ENCODE measurements at regions not wholly inside any gene's neighbourhood (a gene's known extent, or its start where the extent isn't known, plus 50 kb on each side); places are given as distances from the start of the nearest gene placed in this dataset.

DNA sequence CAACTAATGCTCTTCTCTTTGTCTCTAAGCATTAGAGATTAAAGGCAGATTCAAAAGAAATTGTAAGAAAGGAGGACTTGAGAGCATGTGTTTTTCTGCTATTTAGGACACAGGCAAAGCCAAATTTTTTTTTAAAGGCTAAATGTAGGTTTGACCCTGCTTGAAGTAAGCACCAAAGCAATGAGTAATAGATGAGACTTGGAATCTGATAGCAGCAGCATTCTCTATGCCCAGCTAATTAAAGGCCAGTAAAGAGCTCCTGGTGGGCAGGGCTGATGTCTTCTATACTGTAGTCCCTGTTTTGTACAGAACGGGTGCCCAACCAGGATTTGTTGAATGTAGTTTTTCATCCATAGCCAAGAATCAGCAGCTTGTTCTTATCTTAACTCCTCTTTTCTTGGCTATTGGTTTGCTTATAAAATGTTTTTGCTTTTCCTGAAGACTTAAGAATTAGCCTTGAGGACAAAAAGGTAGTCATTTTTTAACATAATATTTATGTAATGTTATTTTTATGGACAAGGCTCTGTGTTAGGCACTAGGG is 179.6 kb downstream of the LMO4 start:
- Histone ChIP-seq H3K4me1 (no peaks in the 10 kb centered on the region), H3K9me3 (no peaks in the 10 kb centered on the region), H3K36me3 (no peaks in the 10 kb centered on the region), H3K4me3 (no peak overlapping the region), H3K27me3 (no peaks in the 10 kb centered on the region), H3K27ac (no peak overlapping the region)
- DNase-seq (ENCODE audit: low spot score in 2 of 2), result no peak
- TF ChIP-seq EP300 (IDR thresholded peaks at IDR 0.05), result no peak
- TF ChIP-seq POLR2A (IDR thresholded peaks at IDR 0.05), result no peak
- WGBS, 2 donors, result 26 to 50% methylated on average over 1 of the region's 1 CpG

DNA sequence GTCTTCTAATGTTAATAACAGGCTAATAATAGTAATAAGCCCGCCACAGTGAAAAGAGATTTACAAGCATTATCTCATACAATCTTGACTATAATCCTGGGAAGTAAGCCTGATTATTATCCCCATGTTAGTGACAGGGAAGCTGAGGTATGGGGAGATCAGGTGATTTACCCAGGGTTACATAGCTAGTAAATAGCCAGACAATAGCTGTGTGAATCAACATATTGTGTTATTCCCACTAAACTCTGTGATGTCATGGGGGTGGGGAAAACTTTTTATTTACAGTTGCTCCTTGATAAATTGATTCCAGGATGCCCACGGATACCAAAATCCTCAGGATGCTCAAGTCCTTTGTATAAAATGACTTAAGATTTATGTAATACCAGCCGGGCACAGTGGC is 181.9 kb downstream of the LMO4 start:
- Histone ChIP-seq H3K27ac (no peak overlapping the region), H3K27me3 (no peaks in the 10 kb centered on the region), H3K36me3 (no peaks in the 10 kb centered on the region), H3K9me3 (no peaks in the 10 kb centered on the region), H3K4me1 (no peaks in the 10 kb centered on the region), H3K4me3 (no peak overlapping the region)
- no peak for DNase-seq (ENCODE audit: low spot score in 2 of 2)
- WGBS, 2 donors, result 88 to 94% methylated on average over 3 of the region's 3 CpGs
- TF ChIP-seq, protein P1, sequence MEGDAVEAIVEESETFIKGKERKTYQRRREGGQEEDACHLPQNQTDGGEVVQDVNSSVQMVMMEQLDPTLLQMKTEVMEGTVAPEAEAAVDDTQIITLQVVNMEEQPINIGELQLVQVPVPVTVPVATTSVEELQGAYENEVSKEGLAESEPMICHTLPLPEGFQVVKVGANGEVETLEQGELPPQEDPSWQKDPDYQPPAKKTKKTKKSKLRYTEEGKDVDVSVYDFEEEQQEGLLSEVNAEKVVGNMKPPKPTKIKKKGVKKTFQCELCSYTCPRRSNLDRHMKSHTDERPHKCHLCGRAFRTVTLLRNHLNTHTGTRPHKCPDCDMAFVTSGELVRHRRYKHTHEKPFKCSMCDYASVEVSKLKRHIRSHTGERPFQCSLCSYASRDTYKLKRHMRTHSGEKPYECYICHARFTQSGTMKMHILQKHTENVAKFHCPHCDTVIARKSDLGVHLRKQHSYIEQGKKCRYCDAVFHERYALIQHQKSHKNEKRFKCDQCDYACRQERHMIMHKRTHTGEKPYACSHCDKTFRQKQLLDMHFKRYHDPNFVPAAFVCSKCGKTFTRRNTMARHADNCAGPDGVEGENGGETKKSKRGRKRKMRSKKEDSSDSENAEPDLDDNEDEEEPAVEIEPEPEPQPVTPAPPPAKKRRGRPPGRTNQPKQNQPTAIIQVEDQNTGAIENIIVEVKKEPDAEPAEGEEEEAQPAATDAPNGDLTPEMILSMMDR (IDR thresholded peaks at IDR 0.05), result no peak
- TF ChIP-seq EP300 (IDR thresholded peaks at IDR 0.05) (no peak), POLR2A (IDR thresholded peaks at IDR 0.05) (no peak)

DNA sequence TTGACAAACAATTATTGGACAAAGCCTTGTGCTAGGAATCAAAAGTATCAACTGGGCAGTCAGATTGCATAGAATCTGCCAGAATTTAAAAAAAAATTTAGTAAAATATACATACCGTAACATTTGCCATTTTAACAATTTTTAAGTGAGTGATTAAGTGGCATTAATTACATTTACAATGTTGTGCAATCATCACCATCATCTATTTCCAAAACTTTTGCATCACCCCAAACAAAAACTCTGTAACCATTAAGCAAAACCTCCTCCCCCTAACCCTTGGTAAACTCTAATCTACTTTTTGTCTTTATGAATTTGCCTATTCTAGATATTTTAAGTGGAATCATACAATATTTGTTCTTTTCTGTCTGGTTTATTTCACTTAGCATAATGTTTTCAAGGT is 182.8 kb downstream of the LMO4 start:
- Histone ChIP-seq H3K27me3 (no peaks in the 10 kb centered on the region), H3K4me1 (no peaks in the 10 kb centered on the region), H3K9me3 (no peaks in the 10 kb centered on the region), H3K4me3 (no peak overlapping the region), H3K36me3 (no peaks in the 10 kb centered on the region), H3K27ac (no peak overlapping the region)
- TF ChIP-seq POLR2A (IDR thresholded peaks at IDR 0.05) (no peak), EP300 (IDR thresholded peaks at IDR 0.05) (no peak)
- TF ChIP-seq, protein P1 (IDR thresholded peaks at IDR 0.05), result no peak
- no peak for DNase-seq (ENCODE audit: low spot score in 2 of 2)
- WGBS, 2 donors, result 96 to 98% methylated on average over 1 of the region's 1 CpG

DNA sequence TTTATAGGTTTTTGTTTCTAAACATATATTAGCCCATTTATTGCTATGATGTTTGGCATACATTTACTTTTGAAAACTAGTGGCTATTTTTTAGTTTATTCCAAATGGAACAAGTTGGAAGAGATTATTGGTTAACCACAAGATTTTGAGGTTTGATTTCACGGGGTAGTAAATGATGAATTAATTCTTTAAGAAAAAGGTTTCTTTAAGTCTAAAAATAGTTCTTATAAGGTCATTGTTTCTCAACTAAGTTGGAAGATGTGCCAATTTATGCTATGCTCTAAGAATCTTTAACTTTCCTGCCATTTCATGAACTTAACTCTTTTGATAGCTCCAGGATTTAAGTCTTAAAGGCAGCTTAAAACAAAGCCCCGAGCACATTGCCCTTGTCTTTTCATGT is 183.8 kb downstream of the LMO4 start:
- no peaks in the 10 kb centered on the region for H3K27me3 ChIP-seq
- WGBS, 2 donors, result 68 to 70% methylated on average over 2 of the region's 2 CpGs
- no peaks in the 10 kb centered on the region for H3K4me1 ChIP-seq
- no peaks in the 10 kb centered on the region for H3K36me3 ChIP-seq
- no peak for DNase-seq (ENCODE audit: low spot score in 2 of 2)
- TF ChIP-seq POLR2A (IDR thresholded peaks at IDR 0.05) (no peak), EP300 (IDR thresholded peaks at IDR 0.05) (no peak)
- TF ChIP-seq, protein P1 (IDR thresholded peaks at IDR 0.05), result no peak
- H3K27ac ChIP-seq, result no peak overlapping the region
- H3K4me3 ChIP-seq, result no peak overlapping the region
- no peaks in the 10 kb centered on the region for H3K9me3 ChIP-seq

DNA sequence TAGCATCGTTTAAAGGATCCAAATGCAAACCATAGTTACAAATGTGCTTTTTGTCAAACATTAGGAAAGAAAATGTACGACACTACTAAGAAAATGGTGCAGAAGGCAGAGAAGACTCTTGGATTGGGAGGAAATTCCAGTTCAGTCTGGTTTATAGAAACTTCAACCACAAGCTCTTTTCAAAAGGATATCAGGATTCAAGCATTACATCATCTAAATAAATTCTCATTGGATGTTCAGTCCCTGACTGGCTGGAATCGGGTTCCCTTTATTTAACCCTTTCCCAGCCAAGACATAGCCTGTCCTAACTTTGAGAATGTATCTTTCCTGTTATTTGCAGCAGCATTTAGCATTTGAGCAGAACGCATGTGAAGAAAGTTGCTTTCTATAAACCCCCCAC is 184.6 kb downstream of the LMO4 start:
- Histone ChIP-seq H3K27ac (no peak overlapping the region), H3K4me1 (no peaks in the 10 kb centered on the region), H3K36me3 (no peaks in the 10 kb centered on the region), H3K27me3 (no peaks in the 10 kb centered on the region), H3K9me3 (no peaks in the 10 kb centered on the region), H3K4me3 (no peak overlapping the region)
- DNase-seq (ENCODE audit: low spot score in 2 of 2), result no peak
- WGBS, 2 donors, result 46 to 56% methylated on average over 4 of the region's 4 CpGs
- TF ChIP-seq POLR2A (IDR thresholded peaks at IDR 0.05) (no peak), EP300 (IDR thresholded peaks at IDR 0.05) (no peak)
- TF ChIP-seq, protein P1 (IDR thresholded peaks at IDR 0.05), result no peak
